ENCODE measurements at regions not wholly inside any gene's neighbourhood (a gene's known extent, or its start where the extent isn't known, plus 50 kb on each side); places are given as distances from the start of the nearest gene placed in this dataset.
"Not testable (repeated sequence)": the region's sequence is repeated elsewhere in the genome, so short reads cannot be mapped to it uniquely, and the experiment has no call there.

- no peak for TF ChIP-seq ZFX (IDR thresholded peaks at IDR 0.05)
- H3K27ac ChIP-seq, result no peak overlapping the region
Observed at GRCh38 chr6:6436366-6436765, 115.9 kb upstream of the F13A1 start.

DNA sequence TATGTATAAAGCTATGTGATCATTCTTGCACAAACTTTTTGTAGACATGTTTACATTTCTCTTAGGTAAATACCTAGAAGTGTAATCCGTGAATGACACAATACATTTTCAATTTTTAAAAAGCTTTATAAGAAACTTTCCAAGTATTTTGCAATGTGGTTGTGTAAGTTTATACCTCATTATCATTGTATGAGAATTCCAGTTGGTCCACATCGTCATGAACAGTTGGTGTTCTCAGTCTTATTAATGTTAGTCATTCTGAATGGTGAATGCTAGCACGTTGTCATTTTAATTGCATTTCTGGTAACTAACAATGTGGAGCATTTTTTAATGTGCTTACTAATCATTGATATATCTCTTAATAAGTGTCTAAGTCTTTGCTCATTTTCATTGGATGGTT is 116.5 kb upstream of the F13A1 start:
- no peak overlapping the region for H3K27ac ChIP-seq
- no peak for TF ChIP-seq CTCF (conservative IDR thresholded peaks at IDR 0.05)
- TF ChIP-seq ZFX (IDR thresholded peaks at IDR 0.05), result no peak

GRCh38 chr6:6438286-6438685 is 117.8 kb upstream of the F13A1 start:
- no peak overlapping the region for H3K27ac ChIP-seq

GRCh38 chr6:6439778-6440177 is 119.3 kb upstream of the F13A1 start:
- H3K27ac ChIP-seq, result no peak overlapping the region
- no peak for TF ChIP-seq ZFX (IDR thresholded peaks at IDR 0.05)
- TF ChIP-seq CTCF (conservative IDR thresholded peaks at IDR 0.05), result no peak

More at GRCh38 chr6:6438286-6438685, 117.8 kb upstream of the F13A1 start:
- TF ChIP-seq CTCF (conservative IDR thresholded peaks at IDR 0.05), result no peak
- no peak for TF ChIP-seq ZFX (IDR thresholded peaks at IDR 0.05)

GRCh38 chr6:6452002-6452401 is 131.5 kb upstream of the F13A1 start:
- TF ChIP-seq ZFX (IDR thresholded peaks at IDR 0.05) (no peak), CTCF (conservative IDR thresholded peaks at IDR 0.05) (no peak)

GRCh38 chr6:6453186-6453585 is 132.7 kb upstream of the F13A1 start:
- H3K27ac ChIP-seq, result no peak overlapping the region
- TF ChIP-seq ZFX (IDR thresholded peaks at IDR 0.05), result no peak
- no peak for TF ChIP-seq CTCF (conservative IDR thresholded peaks at IDR 0.05)

More at GRCh38 chr6:6452002-6452401, 131.5 kb upstream of the F13A1 start:
- no peak overlapping the region for H3K27ac ChIP-seq

- H3K27ac ChIP-seq, result no peak overlapping the region
- TF ChIP-seq CTCF (conservative IDR thresholded peaks at IDR 0.05) (no peak), ZFX (IDR thresholded peaks at IDR 0.05) (no peak)
Observed at GRCh38 chr6:6455272-6455671, 133.2 kb upstream of the LY86 start.

DNA sequence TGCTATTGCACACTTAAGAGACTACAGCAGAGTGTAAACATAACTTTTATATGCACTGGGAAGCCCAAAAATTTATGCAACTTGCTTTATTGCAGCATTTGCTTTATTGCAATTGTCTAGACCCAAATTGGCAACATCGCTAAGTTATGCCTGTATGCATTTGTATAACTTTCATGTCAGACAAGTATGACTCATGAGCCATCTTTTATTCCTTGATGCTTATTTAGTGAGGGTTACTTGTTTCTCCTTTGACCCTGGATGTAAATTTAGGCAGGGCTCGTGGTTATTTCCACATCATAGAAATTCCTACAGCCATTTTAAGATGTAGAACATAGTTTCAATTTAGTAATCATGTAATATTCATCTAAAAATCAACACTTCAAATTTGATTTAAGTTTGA is 130.3 kb upstream of the LY86 start:
- TF ChIP-seq CTCF (conservative IDR thresholded peaks at IDR 0.05), result no peak
- no peak for TF ChIP-seq ZFX (IDR thresholded peaks at IDR 0.05)

GRCh38 chr6:6459963-6460362 is 128.6 kb upstream of the LY86 start:
- not testable (repeated sequence) for H3K27ac ChIP-seq

More for the DNA sequence above, 130.3 kb upstream of the LY86 start:
- no peak overlapping the region for H3K27ac ChIP-seq
